BJ (cell line): ENCODE measurements at regions not wholly inside any gene's neighbourhood (a gene's known extent, or its start where the extent isn't known, plus 50 kb on each side); places are given as distances from the start of the nearest gene placed in this dataset.

Source experiments
- CTCF ChIA-PET: fragments of 350-600 bp; formaldehyde crosslinking; extraction: SDS; loops from one replicate; lab custom pipeline; 2021; ENCODE audit warnings: antibody characterized with exemption, inconsistent platforms; lab: Yijun Ruan, JAX
- POLR2A ChIA-PET: fragments of 300-600 bp; sonication (Branson Sonifier 250); formaldehyde crosslinking; extraction: SDS; loops from one replicate; lab custom pipeline; 2021; ENCODE audit warnings: antibody characterized with exemption; lab: Charles Lee
- DNase-seq: peaks from one replicate; pipeline ENCODE4 v3.0.0-alpha.2; 2011; ENCODE audit warnings: low read depth
- H3K27me3 ChIP-seq: 2 replicates; pipeline ENCODE4 v1.6.0; 2011; ENCODE audit warnings: low read length; ENCODE audit not compliant: control insufficient read depth, insufficient read depth
- H3K36me3 ChIP-seq: 2 replicates; pipeline ENCODE4 v1.5.1; 2011; ENCODE audit warnings: low read length; ENCODE audit not compliant: control insufficient read depth, insufficient read depth
- H3K4me3 ChIP-seq: 2 replicates; pipeline ENCODE4 v1.5.1; 2011; ENCODE audit warnings: low read depth, mild to moderate bottlenecking, control low read depth, low read length
- CTCF ChIP-seq: IDR thresholded peaks from 2 replicates; pipeline ENCODE4 v1.5.1; 2011; ENCODE audit warnings: low read depth, mild to moderate bottlenecking, control low read depth, inconsistent platforms, low read length, moderate library complexity; ENCODE audit not compliant: insufficient read depth

- DNase-seq, result no peak
- no peak overlapping the region for H3K4me3 ChIP-seq
- ChIA-PET CTCF (interaction anchor here (1.0 kb wide), 1 partner anchor 66 kb away, joined by 3 read pairs; the partner anchor contains the start of gene TNFAIP3), POLR2A (no interaction called here)
- no peak for TF ChIP-seq CTCF
- H3K36me3 ChIP-seq, result no peaks in the 10 kb centered on the region
- no peaks in the 10 kb centered on the region for H3K27me3 ChIP-seq
These were observed 65.5 kb upstream of the TNFAIP3 start for GRCh38 chr6:137801352-137802114.

GRCh38 chr6:137802408-137803182, 64.5 kb upstream of the TNFAIP3 start:
- H3K4me3 ChIP-seq, result no peak overlapping the region
- no peaks in the 10 kb centered on the region for H3K27me3 ChIP-seq
- ChIA-PET POLR2A (no interaction called here), CTCF (no interaction called here)
- no peak for TF ChIP-seq CTCF
- no peak for DNase-seq
- H3K36me3 ChIP-seq, result no peaks in the 10 kb centered on the region

DNA sequence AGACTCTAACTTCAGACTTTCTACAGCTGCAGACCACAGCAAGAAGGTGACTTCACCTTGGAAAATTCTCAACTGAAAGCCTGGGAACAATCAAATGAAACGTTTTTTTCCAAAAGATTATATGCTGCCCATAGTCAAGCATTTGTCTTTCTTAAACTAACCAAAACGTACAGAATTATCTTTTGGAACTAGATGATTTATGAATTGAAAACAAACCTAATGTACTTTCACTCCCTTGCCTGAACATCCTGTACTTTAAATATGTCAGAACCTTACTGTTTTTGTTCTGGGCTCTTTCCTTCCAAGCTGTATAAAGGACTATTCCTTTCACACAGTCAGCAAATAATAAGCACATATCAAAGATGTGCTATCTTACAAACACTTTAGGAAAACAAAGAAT, 62.4 kb upstream of the TNFAIP3 start:
- TF ChIP-seq CTCF, result no peak
- POLR2A ChIA-PET, result no interaction called here
- H3K36me3 ChIP-seq, result no peaks in the 10 kb centered on the region
- no peaks in the 10 kb centered on the region for H3K27me3 ChIP-seq
- CTCF ChIA-PET, result interaction anchor here (1.2 to 2.0 kb wide), 2 partner anchors 97 to 140 kb away, joined by 3 to 5 read pairs; no protein-coding TSS in a partner anchor
- DNase-seq, result no peak
- no peak overlapping the region for H3K4me3 ChIP-seq

GRCh38 chr6:137805622-137806021, 61.4 kb upstream of the TNFAIP3 start:
- ChIA-PET POLR2A (no interaction called here), CTCF (interaction anchor here (0.6 to 1.1 kb wide), 2 partner anchors 61 to 100 kb away, joined by 3 read pairs; no protein-coding TSS in a partner anchor)
- Histone ChIP-seq H3K27me3 (no peaks in the 10 kb centered on the region), H3K36me3 (no peaks in the 10 kb centered on the region), H3K4me3 (no peak overlapping the region)
- TF ChIP-seq CTCF, result no peak
- DNase-seq, result no peak
